Upper lobe of right lung (tissue), 1 donor: ENCODE measurements at regions not wholly inside any gene's neighbourhood (a gene's known extent, or its start where the extent isn't known, plus 50 kb on each side); places are given as distances from the start of the nearest gene placed in this dataset.

ENCODE experiments used
- ATAC-seq: fragments of 200-7000 bp; cut with Tn5 transposase; one replicate; pipeline ENCODE4 v1.9.1; 2020; ENCODE audit warnings: mild to moderate bottlenecking, moderate library complexity
- DNase-seq: peaks from one replicate; pipeline ENCODE4 v3.0.0-alpha.2; 2020
- H3K27ac ChIP-seq: fragments of 200-600 bp; one replicate; pipeline ENCODE4 v1.8.0; 2022
- H3K27me3 ChIP-seq: fragments of 200-600 bp; one replicate; pipeline ENCODE4 v1.8.0; 2022; ENCODE audit warnings: mild to moderate bottlenecking
- H3K36me3 ChIP-seq: fragments of 200-600 bp; one replicate; pipeline ENCODE4 v1.8.0; 2022
- H3K4me1 ChIP-seq: fragments of 200-600 bp; one replicate; pipeline ENCODE4 v1.8.0; 2022
- H3K4me3 ChIP-seq: fragments of 200-600 bp; one replicate; pipeline ENCODE4 v1.8.0; 2022; ENCODE audit warnings: mild to moderate bottlenecking
- H3K9me3 ChIP-seq: fragments of 200-600 bp; one replicate; pipeline ENCODE4 v1.8.0; 2022
- CTCF ChIP-seq: fragments of 200-600 bp; IDR thresholded peaks from one replicate; pipeline ENCODE4 v1.8.0; 2022; ENCODE audit warnings: antibody characterized with exemption
- intact Hi-C: fragments of 100-400 bp; cut with DNase I; formaldehyde crosslinking; loops from one replicate; pipeline ENCODE4 v1.11.0; 2022
- donor health status: DM: no; HTN: yes; CAD: no; lungs with severe emphysema.

GRCh38 chr22:47449508-47450270 lies 687.2 kb downstream of the TBC1D22A start:
- H3K4me1 ChIP-seq, result no peaks in the 10 kb centered on the region
- H3K4me3 ChIP-seq, result no peak overlapping the region
- no peaks in the 10 kb centered on the region for H3K27me3 ChIP-seq
- intact Hi-C loops, result no loop called here
- DNase-seq, result no peak
- H3K27ac ChIP-seq, result no peak overlapping the region
- no peaks in the 10 kb centered on the region for H3K36me3 ChIP-seq
- ATAC-seq, result no peak
- H3K9me3 ChIP-seq, result peaks cover 4% of the 10 kb centered on the region
- TF ChIP-seq CTCF, result no peak

- ATAC-seq (no peak), DNase-seq (no peak)
- H3K27ac ChIP-seq, result no peak overlapping the region
- H3K36me3 ChIP-seq, result no peaks in the 10 kb centered on the region
- no peaks in the 10 kb centered on the region for H3K9me3 ChIP-seq
- intact Hi-C loops, result no loop called here
- no peaks in the 10 kb centered on the region for H3K4me1 ChIP-seq
- no peaks in the 10 kb centered on the region for H3K27me3 ChIP-seq
- TF ChIP-seq CTCF, result no peak
- H3K4me3 ChIP-seq, result no peak overlapping the region
Observed at GRCh38 chr22:47448231-47449223, 686.1 kb downstream of the TBC1D22A start.

GRCh38 chr22:47446821-47447810 lies 684.7 kb downstream of the TBC1D22A start:
- H3K4me1 ChIP-seq, result no peaks in the 10 kb centered on the region
- no peaks in the 10 kb centered on the region for H3K9me3 ChIP-seq
- no peak for TF ChIP-seq CTCF
- no peak overlapping the region for H3K27ac ChIP-seq
- intact Hi-C loops, result no loop called here
- H3K36me3 ChIP-seq, result no peaks in the 10 kb centered on the region
- no peak for DNase-seq
- ATAC-seq, result no peak
- H3K4me3 ChIP-seq, result no peak overlapping the region
- H3K27me3 ChIP-seq, result no peaks in the 10 kb centered on the region

- H3K27me3 ChIP-seq, result no peaks in the 10 kb centered on the region
- ATAC-seq, result no peak
- no peak for DNase-seq
- H3K9me3 ChIP-seq, result no peaks in the 10 kb centered on the region
- intact Hi-C loops, result no loop called here
- H3K27ac ChIP-seq, result no peak overlapping the region
- H3K4me3 ChIP-seq, result no peak overlapping the region
- no peaks in the 10 kb centered on the region for H3K4me1 ChIP-seq
- no peaks in the 10 kb centered on the region for H3K36me3 ChIP-seq
- no peak for TF ChIP-seq CTCF
Observed at GRCh38 chr22:47446331-47446730, 683.9 kb downstream of the TBC1D22A start.

GRCh38 chr22:47445716-47446290 lies 683.4 kb downstream of the TBC1D22A start:
- Histone ChIP-seq H3K4me1 (no peaks in the 10 kb centered on the region), H3K36me3 (no peaks in the 10 kb centered on the region), H3K27ac (no peak overlapping the region), H3K9me3 (no peaks in the 10 kb centered on the region), H3K27me3 (no peaks in the 10 kb centered on the region), H3K4me3 (no peak overlapping the region)
- no peak for TF ChIP-seq CTCF
- intact Hi-C loops, result no loop called here
- no peak for ATAC-seq
- DNase-seq, result no peak
